Astrocyte (in vitro differentiated cells and primary cell): ENCODE measurements at regions not wholly inside any gene's neighbourhood (a gene's known extent, or its start where the extent isn't known, plus 50 kb on each side); places are given as distances from the start of the nearest gene placed in this dataset.

ENCODE experiments used
- DNase-seq: peaks from one replicate; pipeline ENCODE4 v3.0.0-alpha.2; 2010; ENCODE audit warnings: low read depth
- FAIRE-seq: peaks from 2 replicates; lab custom pipeline; 2011; peaks lifted over from hg19 to GRCh38; lab: Jason Lieb, UNC
- H2AFZ ChIP-seq: 2 replicates; pipeline ENCODE4 v1.6.0; 2012; ENCODE audit warnings: low read depth, low read length, inconsistent platforms
- H3K27ac ChIP-seq: 2 replicates; pipeline ENCODE4 v1.5.1; 2011; ENCODE audit warnings: low read depth, low read length, inconsistent platforms
- H3K27me3 ChIP-seq: 2 replicates; pipeline ENCODE4 v1.6.0; 2011; ENCODE audit warnings: low read length, inconsistent platforms; ENCODE audit not compliant: insufficient read depth
- H3K36me3 ChIP-seq: 2 replicates; pipeline ENCODE4 v1.5.1; 2011; ENCODE audit warnings: low read length, inconsistent platforms; ENCODE audit not compliant: insufficient read depth
- H3K4me1 ChIP-seq: 2 replicates; pipeline ENCODE4 v1.5.1; 2011; ENCODE audit warnings: low read length, inconsistent platforms; ENCODE audit not compliant: insufficient read depth
- H3K4me2 ChIP-seq: 2 replicates; pipeline ENCODE4 v1.6.0; 2012; ENCODE audit warnings: low read length, inconsistent platforms
- H3K4me3 ChIP-seq: 2 replicates; pipeline ENCODE4 v1.5.1; 2011; ENCODE audit warnings: low read depth, mild to moderate bottlenecking, low read length, inconsistent platforms; ENCODE audit not compliant: insufficient read depth
- H3K79me2 ChIP-seq: 2 replicates; pipeline ENCODE4 v1.6.0; 2012; ENCODE audit warnings: mild to moderate bottlenecking, low read length, inconsistent platforms; ENCODE audit not compliant: insufficient read depth
- H3K9ac ChIP-seq: 2 replicates; pipeline ENCODE4 v1.6.0; 2012; ENCODE audit warnings: mild to moderate bottlenecking, low read length, inconsistent platforms
- H3K9me3 ChIP-seq: 2 replicates; pipeline ENCODE4 v1.5.1; 2012; ENCODE audit warnings: low read depth, mild to moderate bottlenecking, low read length, inconsistent platforms; ENCODE audit not compliant: insufficient read depth
- H4K20me1 ChIP-seq: 2 replicates; pipeline ENCODE4 v1.6.0; 2012; ENCODE audit warnings: low read length, inconsistent platforms; ENCODE audit not compliant: insufficient read depth
- H3K27ac Mint-ChIP-seq: one replicate; pipeline ENCODE4 v1.8.0; 2021; ENCODE audit warnings: mild to moderate bottlenecking, mixed read lengths; ENCODE audit not compliant: unreplicated experiment
- H3K27me3 Mint-ChIP-seq: one replicate; pipeline ENCODE4 v1.8.0; 2021; ENCODE audit warnings: low read depth, mixed read lengths; ENCODE audit not compliant: unreplicated experiment
- H3K36me3 Mint-ChIP-seq: one replicate; pipeline ENCODE4 v1.8.0; 2021; ENCODE audit warnings: low read depth, mixed read lengths; ENCODE audit not compliant: unreplicated experiment
- H3K4me1 Mint-ChIP-seq: one replicate; pipeline ENCODE4 v1.8.0; 2021; ENCODE audit warnings: low read depth, mixed read lengths; ENCODE audit not compliant: unreplicated experiment
- H3K4me3 Mint-ChIP-seq: one replicate; pipeline ENCODE4 v1.8.0; 2021; ENCODE audit warnings: mild to moderate bottlenecking, moderate library complexity, mixed read lengths; ENCODE audit not compliant: unreplicated experiment
- H3K9me3 Mint-ChIP-seq: one replicate; pipeline ENCODE4 v1.8.0; 2021; ENCODE audit warnings: mild to moderate bottlenecking, mixed read lengths; ENCODE audit not compliant: unreplicated experiment
- EZH2 ChIP-seq: IDR thresholded peaks from 2 replicates; pipeline ENCODE4 v1.6.1; 2012; ENCODE audit warnings: mild to moderate bottlenecking, low read length, inconsistent platforms; ENCODE audit not compliant: insufficient read depth
- TF ChIP-seq, protein P1 (sequence below): IDR thresholded peaks from 2 replicates; pipeline ENCODE4 v1.5.1; 2011; ENCODE audit warnings: low read depth, mild to moderate bottlenecking, inconsistent platforms, low read length, moderate library complexity; ENCODE audit not compliant: insufficient read depth

GRCh38 chr10:20391629-20392028 is 505.5 kb downstream of the NEBL start:
- Histone ChIP-seq H2AFZ (no peak overlapping the region), H4K20me1 (no peaks in the 10 kb centered on the region), H3K9me3 (no peaks in the 10 kb centered on the region), H3K4me2 (no peak overlapping the region), H3K27me3 (no peaks in the 10 kb centered on the region), H3K4me1 (no peaks in the 10 kb centered on the region), H3K36me3 (no peaks in the 10 kb centered on the region), H3K27ac (no peak overlapping the region), H3K79me2 (no peaks in the 10 kb centered on the region), H3K9ac (no peak overlapping the region), H3K4me3 (no peak overlapping the region)
- TF ChIP-seq, protein P1, sequence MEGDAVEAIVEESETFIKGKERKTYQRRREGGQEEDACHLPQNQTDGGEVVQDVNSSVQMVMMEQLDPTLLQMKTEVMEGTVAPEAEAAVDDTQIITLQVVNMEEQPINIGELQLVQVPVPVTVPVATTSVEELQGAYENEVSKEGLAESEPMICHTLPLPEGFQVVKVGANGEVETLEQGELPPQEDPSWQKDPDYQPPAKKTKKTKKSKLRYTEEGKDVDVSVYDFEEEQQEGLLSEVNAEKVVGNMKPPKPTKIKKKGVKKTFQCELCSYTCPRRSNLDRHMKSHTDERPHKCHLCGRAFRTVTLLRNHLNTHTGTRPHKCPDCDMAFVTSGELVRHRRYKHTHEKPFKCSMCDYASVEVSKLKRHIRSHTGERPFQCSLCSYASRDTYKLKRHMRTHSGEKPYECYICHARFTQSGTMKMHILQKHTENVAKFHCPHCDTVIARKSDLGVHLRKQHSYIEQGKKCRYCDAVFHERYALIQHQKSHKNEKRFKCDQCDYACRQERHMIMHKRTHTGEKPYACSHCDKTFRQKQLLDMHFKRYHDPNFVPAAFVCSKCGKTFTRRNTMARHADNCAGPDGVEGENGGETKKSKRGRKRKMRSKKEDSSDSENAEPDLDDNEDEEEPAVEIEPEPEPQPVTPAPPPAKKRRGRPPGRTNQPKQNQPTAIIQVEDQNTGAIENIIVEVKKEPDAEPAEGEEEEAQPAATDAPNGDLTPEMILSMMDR = no peak
- TF ChIP-seq EZH2 = no peak
- no peaks in the 10 kb centered on the region for H3K27me3 Mint-ChIP-seq
- H3K9me3 Mint-ChIP-seq = no peaks in the 10 kb centered on the region
- H3K4me1 Mint-ChIP-seq = no peaks in the 10 kb centered on the region
- FAIRE-seq = no peak
- no peak for DNase-seq
- H3K27ac Mint-ChIP-seq = no peak overlapping the region
- no peaks in the 10 kb centered on the region for H3K36me3 Mint-ChIP-seq
- H3K4me3 Mint-ChIP-seq = no peak overlapping the region

- H3K27me3 ChIP-seq = no peaks in the 10 kb centered on the region
- no peak overlapping the region for H3K9ac ChIP-seq
- no peaks in the 10 kb centered on the region for H3K36me3 Mint-ChIP-seq
- no peak overlapping the region for H3K4me3 Mint-ChIP-seq
- H3K27ac Mint-ChIP-seq = no peak overlapping the region
- H3K27ac ChIP-seq = no peak overlapping the region
- H3K4me1 ChIP-seq = no peaks in the 10 kb centered on the region
- H2AFZ ChIP-seq = no peak overlapping the region
- H3K4me1 Mint-ChIP-seq = no peaks in the 10 kb centered on the region
- peaks cover 2% of the 10 kb centered on the region for H3K9me3 Mint-ChIP-seq
- no peaks in the 10 kb centered on the region for H3K79me2 ChIP-seq
- H3K9me3 ChIP-seq = no peaks in the 10 kb centered on the region
- DNase-seq (no peak), FAIRE-seq (no peak)
- no peak overlapping the region for H3K4me2 ChIP-seq
- no peak overlapping the region for H3K4me3 ChIP-seq
- no peaks in the 10 kb centered on the region for H4K20me1 ChIP-seq
- H3K27me3 Mint-ChIP-seq = no peaks in the 10 kb centered on the region
- H3K36me3 ChIP-seq = no peaks in the 10 kb centered on the region
- no peak for TF ChIP-seq EZH2
- TF ChIP-seq, protein P1 = no peak
Measured at GRCh38 chr10:20381761-20382160, 515.4 kb downstream of the NEBL start.

DNA sequence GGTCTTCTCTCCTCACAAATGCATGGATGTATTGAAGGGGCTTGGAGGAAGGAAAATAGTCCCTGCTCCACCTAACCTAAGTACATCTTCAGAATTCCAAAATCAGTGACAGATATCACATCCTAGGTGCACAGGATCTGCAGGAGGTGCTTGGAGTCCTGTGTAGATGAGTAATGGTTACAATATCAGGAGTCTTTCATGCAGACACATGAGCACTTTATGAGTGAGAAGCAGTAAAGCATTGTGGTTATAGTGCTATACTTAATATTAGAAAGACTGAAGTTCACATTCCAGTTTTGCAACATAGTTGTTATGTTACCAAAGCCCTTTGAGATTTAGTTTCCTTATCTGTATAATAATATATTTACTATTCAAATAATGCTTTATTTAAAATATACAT is 516.7 kb downstream of the NEBL start:
- H3K4me3 ChIP-seq = no peak overlapping the region
- no peak overlapping the region for H3K27ac ChIP-seq
- H3K36me3 Mint-ChIP-seq = no peaks in the 10 kb centered on the region
- no peaks in the 10 kb centered on the region for H3K4me1 Mint-ChIP-seq
- no peaks in the 10 kb centered on the region for H3K9me3 ChIP-seq
- no peaks in the 10 kb centered on the region for H3K27me3 ChIP-seq
- no peaks in the 10 kb centered on the region for H3K79me2 ChIP-seq
- FAIRE-seq = no peak
- H3K4me1 ChIP-seq = no peaks in the 10 kb centered on the region
- no peak for DNase-seq
- H3K9me3 Mint-ChIP-seq = peaks cover 2% of the 10 kb centered on the region
- TF ChIP-seq, protein P1 = no peak
- no peak for TF ChIP-seq EZH2
- H3K4me3 Mint-ChIP-seq = no peak overlapping the region
- H3K27me3 Mint-ChIP-seq = no peaks in the 10 kb centered on the region
- H3K9ac ChIP-seq = no peak overlapping the region
- H4K20me1 ChIP-seq = no peaks in the 10 kb centered on the region
- no peak overlapping the region for H3K27ac Mint-ChIP-seq
- H3K36me3 ChIP-seq = no peaks in the 10 kb centered on the region
- no peak overlapping the region for H3K4me2 ChIP-seq
- no peak overlapping the region for H2AFZ ChIP-seq
